HL-60 (cell line): ENCODE measurements at regions not wholly inside any gene's neighbourhood (a gene's known extent, or its start where the extent isn't known, plus 50 kb on each side); places are given as distances from the start of the nearest gene placed in this dataset.

Experiments
- DNase-seq, 2 experiments: peaks; one replicate each; pipeline ENCODE4 v3.0.0-alpha.2; 2010 to 2020; ENCODE audit warnings: low read depth in 1 of 2, low spot score in 1 of 2
- H3K27ac ChIP-seq: fragments of 250-450 bp; sonication (Bioruptor Pico); replicated peaks from 2 replicates; pipeline ENCODE4 v1.5.1; 2020; ENCODE audit warnings: mild to moderate bottlenecking, moderate library complexity
- H3K27me3 ChIP-seq: fragments of 250-450 bp; sonication (Bioruptor Pico); 2 replicates; pipeline ENCODE4 v1.5.1; 2021; ENCODE audit warnings: mild to moderate bottlenecking, moderate library complexity; ENCODE audit not compliant: insufficient read depth, poor library complexity, severe bottlenecking
- H3K4me3 ChIP-seq: replicated peaks from 2 replicates; pipeline ENCODE4 v1.5.1; 2011; ENCODE audit warnings: mild to moderate bottlenecking, control low read depth, low read length; ENCODE audit not compliant: insufficient read depth
- GABPA ChIP-seq: IDR thresholded peaks from 2 replicates; pipeline ENCODE4 v1.6.1; 2012; ENCODE audit warnings: low read depth
- POLR2AphosphoS5 ChIP-seq: IDR thresholded peaks from 2 replicates; pipeline ENCODE4 v1.6.1; 2012; ENCODE audit warnings: low read depth
- REST ChIP-seq: IDR thresholded peaks from 2 replicates; pipeline ENCODE4 v1.6.1; 2012; ENCODE audit warnings: low read depth; ENCODE audit not compliant: insufficient replicate concordance
- SPI1 ChIP-seq: IDR thresholded peaks from 2 replicates; pipeline ENCODE4 v1.6.1; 2012; ENCODE audit warnings: low read depth, mild to moderate bottlenecking, borderline replicate concordance
- TF ChIP-seq, protein P1 (sequence below): IDR thresholded peaks from one replicate; pipeline ENCODE4 v1.5.1; 2011; ENCODE audit warnings: low read length, control low read depth, inconsistent platforms; ENCODE audit not compliant: insufficient read depth

DNA sequence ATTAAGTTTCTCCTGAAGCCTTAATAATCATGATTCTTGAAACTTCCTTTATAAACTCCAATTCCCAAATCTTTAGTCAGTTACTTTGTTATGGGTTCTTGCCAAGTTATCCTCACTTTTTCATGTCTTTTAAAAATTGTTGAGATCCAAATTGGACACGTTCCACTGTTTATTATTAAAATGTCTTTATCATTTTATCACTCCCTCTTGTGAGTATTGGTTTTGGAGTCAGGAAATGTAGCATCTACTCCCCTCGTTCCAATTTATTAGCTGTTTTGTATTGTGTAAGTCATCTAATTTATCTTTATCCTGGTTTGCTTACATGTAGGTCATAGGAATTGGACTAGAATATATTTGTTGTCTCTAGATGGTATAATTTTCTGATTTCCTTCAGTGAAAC, 213.1 kb upstream of the SLC39A10 start:
- DNase-seq, result no peak
- no peak overlapping the region for H3K27ac ChIP-seq
- H3K27me3 ChIP-seq, result no peaks in the 10 kb centered on the region
- H3K4me3 ChIP-seq, result no peak overlapping the region
- TF ChIP-seq REST (no peak), GABPA (no peak), SPI1 (no peak), POLR2AphosphoS5 (no peak)
- TF ChIP-seq, protein P1, sequence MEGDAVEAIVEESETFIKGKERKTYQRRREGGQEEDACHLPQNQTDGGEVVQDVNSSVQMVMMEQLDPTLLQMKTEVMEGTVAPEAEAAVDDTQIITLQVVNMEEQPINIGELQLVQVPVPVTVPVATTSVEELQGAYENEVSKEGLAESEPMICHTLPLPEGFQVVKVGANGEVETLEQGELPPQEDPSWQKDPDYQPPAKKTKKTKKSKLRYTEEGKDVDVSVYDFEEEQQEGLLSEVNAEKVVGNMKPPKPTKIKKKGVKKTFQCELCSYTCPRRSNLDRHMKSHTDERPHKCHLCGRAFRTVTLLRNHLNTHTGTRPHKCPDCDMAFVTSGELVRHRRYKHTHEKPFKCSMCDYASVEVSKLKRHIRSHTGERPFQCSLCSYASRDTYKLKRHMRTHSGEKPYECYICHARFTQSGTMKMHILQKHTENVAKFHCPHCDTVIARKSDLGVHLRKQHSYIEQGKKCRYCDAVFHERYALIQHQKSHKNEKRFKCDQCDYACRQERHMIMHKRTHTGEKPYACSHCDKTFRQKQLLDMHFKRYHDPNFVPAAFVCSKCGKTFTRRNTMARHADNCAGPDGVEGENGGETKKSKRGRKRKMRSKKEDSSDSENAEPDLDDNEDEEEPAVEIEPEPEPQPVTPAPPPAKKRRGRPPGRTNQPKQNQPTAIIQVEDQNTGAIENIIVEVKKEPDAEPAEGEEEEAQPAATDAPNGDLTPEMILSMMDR, result no peak

- Histone ChIP-seq H3K4me3 (no peak overlapping the region), H3K27me3 (no peaks in the 10 kb centered on the region), H3K27ac (no peak overlapping the region)
- DNase-seq, result no peak
- TF ChIP-seq POLR2AphosphoS5, result no peak
- no peak for TF ChIP-seq REST
- TF ChIP-seq SPI1, result no peak
- no peak for TF ChIP-seq GABPA
- TF ChIP-seq, protein P1, result no peak
Measured at GRCh38 chr2:195442458-195443175, 214.4 kb upstream of the SLC39A10 start.

GRCh38 chr2:195438692-195439091, 218.3 kb upstream of the SLC39A10 start:
- Histone ChIP-seq H3K27ac (no peak overlapping the region), H3K27me3 (no peaks in the 10 kb centered on the region), H3K4me3 (no peak overlapping the region)
- DNase-seq, result no peak
- TF ChIP-seq, protein P1, result no peak
- no peak for TF ChIP-seq REST
- TF ChIP-seq SPI1, result no peak
- no peak for TF ChIP-seq GABPA
